NOMO-1 (cell line): ENCODE measurements at regions not wholly inside any gene's neighbourhood (a gene's known extent, or its start where the extent isn't known, plus 50 kb on each side); places are given as distances from the start of the nearest gene placed in this dataset.

Experiments used
- DNase-seq, 2 experiments: peaks; one replicate each; lab custom pipeline; 2025; ENCODE audit not compliant: unreplicated experiment in 2 of 2; lab: John Stamatoyannopoulos, UW

DNA sequence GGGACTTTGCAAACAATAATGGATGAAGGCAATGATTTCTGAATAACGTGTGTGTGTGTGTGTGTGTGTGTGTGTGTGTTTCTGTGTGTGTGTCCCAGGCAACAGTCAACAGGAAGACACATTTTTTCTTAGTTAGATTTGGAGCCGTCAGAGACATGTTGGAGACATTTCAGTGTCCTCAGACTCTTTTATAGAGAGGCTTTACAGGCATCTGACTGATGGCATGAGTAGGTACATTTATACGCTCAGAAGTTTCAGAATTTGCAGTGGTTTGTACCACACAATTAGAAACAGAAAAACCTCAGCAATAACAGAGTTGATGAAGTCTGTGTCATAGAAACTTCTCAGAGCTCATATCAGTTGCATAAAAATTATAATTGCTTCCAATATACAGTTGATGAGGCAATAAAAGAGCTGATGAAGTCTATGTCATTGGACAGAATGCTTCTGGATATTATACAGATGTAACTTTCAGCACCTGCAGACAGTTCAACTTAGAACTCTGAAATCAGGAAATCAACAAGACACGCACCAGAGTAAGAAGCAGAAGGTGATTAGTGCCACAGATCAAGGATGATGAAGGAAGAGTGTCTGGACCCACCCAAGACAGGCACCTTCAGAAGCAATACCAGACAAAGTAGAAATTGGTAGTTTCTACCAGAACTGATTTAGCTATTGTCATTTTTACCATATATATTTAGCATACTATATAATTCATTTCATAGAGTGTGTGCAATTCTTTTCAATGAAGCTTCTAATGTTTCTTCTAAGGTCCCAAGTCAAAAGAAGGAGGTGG is 104.5 kb upstream of the LYZL1 start:
- DNase-seq, result no peak

DNA sequence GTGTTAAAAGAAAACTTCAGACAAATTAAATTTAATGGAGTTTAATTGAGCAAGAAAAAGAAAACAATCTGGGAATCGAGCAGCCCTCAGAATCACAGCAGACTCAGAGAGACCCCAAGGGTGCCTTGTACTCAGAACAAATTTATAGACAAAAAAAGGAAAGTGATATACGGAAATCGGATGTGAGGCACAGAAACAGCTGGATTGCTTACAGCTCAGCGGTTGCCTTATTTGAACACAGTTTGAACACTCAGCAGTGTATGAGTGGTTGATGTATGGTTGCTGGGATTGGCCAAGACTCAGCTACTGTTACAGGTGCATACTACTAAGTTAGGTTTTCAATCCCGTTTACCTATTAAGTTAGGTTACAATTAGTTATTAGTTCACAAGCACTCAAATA is 103.8 kb upstream of the LYZL1 start:
- DNase-seq, result no peak

DNA sequence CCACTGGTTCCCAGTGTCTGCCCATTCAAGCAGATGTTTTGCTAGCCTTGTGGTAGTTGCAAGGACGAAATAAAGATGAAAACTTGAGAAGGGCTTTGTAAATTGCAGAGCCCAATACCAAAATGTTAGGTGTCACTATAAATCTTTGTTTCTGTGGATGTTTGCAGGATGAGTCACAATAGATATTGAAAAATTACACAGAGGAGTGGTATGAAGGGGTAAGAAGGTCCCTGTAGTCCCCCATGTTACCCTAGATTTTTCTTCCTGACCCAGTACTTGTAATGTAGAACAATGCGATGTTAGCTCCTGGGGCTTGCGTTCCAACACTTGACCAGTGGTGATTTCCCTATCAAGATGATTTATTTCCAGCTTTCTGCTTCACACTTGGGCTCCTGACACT is 102.6 kb upstream of the LYZL1 start:
- no peak for DNase-seq

DNA sequence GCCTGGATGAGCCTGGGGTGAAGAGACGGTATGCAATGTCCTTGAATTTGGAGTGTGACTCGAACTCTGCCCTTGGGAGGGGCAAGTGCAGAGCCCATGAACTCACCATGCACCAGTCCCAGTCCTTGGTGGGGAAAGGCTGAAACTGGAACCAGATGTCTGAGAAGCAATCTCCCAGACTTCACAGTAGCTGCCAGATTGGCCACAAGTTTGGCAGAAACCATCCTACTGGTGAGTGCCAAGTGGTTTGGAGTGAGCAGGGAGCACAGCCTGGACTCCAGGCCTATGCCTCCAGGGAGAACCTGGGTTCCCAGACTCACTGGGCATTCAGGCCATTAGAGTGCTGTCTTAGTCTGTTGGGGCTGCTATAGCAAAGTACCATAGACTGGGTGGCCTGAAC is 99.6 kb upstream of the LYZL1 start:
- DNase-seq, result no peak

DNA sequence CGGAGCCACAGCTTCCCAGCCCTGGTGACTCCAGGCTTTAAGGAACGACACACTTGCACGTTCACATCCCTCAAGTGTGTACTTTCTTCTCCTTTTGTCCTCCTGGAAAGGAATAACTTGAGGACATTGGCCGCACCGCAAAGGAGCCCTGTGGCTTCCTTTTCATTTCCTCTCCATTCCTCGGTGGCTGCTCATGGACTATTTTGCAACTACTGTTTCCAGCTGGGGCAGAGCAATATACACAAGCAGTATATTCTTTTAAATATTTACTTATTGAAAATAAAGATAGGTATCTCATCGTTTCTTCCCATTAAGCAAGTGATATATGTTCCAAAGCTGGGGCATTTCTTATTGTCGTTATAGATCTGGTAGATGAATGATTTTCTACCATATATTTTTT is 97.2 kb upstream of the LYZL1 start:
- DNase-seq, result no peak

DNA sequence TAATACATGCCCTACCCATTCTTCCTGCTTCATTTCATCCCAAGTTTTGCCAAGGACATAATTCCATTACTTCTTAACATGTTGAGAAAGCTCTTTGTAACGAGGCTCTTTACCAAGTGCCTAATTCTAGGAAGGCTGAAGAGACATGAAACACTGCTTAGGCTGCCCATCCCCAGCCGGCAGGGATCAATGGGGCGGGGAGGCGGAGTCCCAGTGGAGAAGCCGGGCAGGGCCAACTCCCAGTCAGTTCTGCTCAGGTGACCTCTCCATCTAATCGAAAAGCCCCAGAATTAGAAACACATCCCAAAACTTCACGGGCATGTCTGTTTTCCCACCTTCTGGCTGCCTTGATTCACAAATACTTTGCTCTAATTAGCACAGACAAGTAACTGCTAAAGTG is 89.5 kb upstream of the LYZL1 start:
- no peak for DNase-seq

DNA sequence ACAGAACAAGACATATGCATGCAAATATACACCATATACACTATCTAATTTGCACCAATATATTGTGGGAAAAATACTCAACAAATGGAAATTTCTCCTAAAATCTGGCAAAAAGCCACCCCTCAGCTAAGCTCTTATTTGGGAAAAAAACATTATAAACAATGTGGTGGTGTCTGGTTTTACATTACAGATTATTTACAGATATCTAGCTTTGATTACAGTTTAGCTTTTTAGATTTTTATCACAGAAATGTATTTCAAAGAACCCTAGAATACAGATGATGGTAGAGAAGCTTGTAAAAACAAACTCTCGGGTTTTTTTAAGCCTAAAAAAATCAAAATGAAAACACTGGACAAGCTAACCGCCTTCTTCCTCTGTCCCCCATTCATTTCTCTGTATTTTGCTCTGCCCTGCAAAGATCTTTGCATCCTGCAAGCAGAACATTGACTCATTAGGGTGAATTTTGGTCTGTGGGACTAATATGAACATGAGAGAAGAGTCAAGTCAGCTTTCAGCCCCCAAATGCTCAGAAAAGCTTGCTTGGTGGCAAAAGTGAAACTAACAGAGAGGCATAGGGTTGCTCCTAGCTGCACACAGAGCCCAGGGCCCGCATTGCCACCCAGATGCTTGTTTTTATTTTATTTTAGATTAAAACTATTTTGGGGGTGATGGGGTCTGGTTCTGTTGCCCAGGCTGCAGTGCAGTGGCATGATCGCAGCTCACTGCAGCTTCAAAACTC is 88.8 kb upstream of the LYZL1 start:
- DNase-seq, result no peak

DNA sequence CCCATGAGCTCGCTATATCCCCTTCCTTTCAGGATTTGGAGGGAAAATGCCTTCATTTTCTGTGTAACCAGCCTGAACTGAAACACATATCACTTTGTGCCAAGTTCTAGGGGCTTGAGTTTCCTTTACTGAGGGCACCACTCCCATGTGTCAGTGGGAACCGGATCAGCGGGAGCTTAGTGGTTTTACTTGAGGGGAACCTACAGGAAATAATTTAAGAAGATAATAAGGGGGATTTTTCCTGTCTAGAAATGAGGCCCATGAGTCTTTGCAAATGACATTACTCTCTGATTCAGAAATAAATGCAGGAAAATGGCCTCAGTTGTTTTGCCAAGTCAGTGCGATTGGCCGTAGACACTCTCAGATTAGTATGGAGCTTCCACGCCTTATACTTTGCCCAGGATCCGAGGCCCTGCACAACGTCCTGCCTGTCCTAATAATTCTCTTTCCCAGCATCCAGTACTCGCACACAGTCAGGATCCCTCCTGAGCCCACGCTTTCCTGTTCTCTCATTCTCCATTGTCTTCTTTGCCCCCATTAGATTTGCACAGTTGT is 86.4 kb upstream of the LYZL1 start:
- DNase-seq, result no peak

DNA sequence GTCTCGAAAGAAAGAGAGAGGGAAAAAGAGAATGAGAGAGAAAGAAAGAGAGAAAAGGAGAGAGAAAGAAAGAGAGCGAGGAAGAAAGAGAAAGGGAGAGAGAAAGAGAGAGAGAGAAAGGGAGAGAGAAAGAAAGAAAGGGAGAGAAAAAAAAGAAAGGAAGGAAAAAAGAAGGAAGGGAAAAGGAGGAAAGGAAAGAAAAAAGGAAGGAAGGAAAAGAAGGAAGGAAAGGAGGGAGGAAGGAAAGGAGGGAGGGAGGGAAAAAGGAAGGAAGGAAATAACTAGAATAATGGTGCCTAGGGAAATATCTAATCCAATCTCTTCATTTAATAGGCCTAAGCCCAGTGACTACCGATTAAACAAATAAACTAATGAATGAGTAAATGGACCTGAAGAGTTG is 85.4 kb upstream of the LYZL1 start:
- DNase-seq, result no peak

DNA sequence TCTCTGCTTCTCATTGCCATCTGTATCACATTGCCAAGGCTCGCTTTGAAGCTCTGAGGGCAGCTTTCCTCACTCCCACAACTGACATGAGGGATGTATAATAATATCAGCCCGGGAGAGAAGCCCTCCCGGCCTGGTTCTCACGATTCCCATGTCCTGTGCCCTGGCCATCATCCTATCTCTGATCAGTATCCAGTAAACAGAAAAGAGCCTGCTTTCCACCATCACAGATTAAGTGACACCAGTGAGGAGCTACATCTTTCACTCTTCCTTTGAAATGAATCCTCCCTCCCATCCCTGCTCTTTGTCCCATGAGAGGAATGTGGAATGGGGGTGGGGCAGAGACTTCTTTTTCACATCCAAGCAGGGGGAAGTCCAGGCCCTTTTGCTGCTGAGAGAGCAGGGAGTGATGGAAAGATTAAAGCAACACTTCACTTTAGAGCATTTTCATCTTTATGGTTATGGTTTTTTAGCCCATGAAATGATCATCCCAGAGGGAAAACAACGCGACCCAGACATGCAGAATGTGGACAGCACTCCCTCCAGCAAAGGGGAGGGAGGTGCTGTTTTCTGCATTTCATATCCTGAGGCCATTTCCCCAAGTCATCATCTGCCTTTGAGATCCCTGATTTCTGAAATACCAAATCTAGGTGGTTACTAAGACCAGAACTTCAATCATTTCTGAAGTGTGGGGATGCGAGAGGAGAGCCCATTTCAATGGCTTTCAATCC is 84.6 kb upstream of the LYZL1 start:
- DNase-seq, result no peak

DNA sequence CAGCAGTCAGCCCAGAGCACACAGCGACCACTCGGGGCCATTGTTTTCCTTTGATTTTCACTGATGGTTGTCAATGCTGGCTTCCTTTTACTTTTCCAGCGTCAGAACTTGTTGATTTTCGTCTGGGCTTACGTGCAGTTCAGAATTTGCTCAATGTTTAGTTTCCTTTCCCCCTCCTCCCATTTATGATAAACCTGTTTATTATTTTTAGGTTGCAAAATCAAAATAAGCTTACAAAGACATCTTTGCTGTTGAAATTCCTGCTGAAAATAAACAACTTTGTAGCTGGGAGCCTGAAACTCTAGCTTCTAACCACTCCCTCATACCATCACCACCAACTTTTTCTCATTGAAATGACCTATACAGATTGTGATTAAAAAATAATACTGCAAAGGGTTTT is 83.1 kb upstream of the LYZL1 start:
- no peak for DNase-seq

DNA sequence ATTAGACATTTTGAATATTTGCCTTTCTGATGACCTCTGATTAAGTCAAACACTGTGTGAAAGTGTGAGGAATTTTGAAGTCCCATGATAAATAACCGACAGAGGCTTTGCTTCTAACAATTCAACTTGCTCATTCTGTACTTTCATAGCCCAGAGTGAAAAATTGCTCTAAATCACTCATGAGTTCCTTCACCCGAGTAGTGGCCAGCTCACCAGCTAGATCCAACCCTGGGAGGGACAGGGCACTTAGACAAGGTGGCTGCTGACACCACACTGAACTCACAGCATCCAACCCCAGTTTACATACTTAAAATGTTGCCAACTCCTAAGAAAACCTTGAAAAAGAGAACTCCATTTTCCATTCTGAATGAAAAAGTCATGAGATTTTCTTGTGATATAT is 80.0 kb upstream of the LYZL1 start:
- DNase-seq, result no peak

DNA sequence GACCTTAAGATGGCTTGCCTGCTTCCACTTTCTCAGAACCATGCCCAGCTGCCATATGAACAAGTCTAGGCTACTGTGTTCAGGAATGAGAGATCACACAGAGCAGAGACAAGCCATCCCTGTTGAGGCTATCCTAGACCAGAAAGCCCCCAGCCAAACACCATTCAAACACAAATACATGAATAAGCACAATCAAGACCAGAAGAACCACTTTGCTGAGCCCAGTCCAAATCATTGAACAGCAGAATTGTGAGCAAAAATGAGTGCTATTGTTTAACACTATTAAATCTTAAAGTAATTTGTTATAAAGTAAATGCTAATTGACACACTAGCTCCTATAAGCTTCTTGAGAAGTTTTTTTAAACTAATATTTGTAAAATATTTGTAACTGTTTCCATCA is 79.0 kb upstream of the LYZL1 start:
- DNase-seq, result no peak

DNA sequence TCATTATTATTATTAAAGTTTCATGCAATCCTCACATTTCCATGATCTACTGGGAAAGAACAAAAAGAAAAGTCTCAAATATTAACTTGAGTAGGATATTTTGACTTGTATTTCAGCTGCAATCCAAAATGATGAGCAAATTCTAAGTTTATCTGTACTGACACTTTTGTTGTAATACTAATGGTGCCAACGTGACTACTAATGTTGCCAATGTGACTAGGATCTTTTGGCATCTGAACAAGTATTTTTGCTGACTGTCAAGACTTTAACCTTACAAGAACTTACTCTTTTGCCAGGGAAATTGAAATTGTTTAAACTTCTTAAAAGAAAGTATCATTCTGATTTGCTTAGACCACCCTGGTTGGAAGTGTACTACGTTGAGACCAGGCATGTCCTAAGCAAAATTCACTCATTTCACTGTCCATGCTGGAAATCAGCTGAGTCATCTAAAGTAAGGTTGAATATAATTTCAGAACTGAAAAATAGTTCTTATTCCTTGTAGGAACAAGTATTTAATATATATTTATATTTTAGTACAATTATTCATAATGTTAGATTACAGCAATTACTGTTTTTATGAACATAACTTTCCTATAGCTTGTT is 78.5 kb upstream of the LYZL1 start:
- DNase-seq, result no peak

DNA sequence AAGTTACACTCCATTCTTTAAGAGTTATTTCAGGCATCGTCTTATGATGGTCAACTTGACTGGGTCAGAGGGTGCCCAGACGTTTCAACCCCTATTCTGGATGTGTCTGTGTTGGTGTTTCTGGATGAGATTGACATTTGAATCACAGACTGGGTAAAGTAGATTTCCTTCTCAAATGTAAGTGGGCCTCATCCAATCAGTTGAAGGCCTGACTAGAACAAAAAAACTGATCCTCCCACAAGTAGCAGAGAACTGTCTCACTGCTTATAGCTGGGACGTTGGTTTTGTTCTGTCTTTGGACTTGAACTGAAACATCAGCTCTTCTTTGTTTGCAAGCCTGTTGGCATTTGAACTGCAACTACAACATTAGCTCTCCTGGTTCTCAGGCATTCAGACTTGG is 76.3 kb upstream of the LYZL1 start:
- DNase-seq, result no peak

DNA sequence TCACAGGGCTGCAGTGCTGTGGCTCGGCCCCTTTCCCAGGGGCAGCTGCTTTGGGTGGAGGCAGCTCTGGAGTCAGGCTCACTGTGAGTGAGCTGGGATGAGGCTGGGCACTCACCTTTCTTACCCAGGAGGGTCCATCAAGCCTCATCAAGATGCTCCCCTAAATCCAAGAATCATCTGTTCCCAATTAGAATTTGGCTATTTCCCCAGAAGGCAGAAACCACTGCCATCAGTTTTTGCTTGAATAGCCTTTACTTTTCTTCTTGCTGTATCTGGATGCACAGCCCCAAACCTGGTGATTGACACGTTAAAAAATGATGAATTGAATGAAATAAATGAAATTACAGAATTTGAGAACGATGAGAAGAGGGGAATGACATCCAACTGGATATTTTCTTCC is 74.3 kb upstream of the LYZL1 start:
- no peak for DNase-seq

DNA sequence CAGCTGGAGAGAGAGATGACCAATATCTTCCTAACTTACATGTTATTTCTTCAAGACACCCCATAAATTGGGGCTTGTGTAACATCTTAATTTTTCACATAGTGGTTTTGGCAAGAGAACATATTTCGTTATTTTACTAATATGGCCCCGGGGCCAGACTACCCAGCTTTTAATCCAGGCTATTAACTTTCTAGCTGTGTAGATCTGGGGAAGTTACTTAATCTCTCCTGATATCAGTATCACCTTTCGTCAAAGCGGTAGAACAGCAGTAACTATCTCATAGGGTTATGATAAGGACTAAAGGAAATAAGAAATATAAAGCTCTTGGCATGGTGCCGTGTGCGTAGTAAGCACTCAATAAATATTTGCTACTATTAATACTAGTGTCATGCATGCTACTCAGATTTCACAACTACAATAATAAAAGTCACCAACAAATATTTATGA is 71.6 kb upstream of the LYZL1 start:
- DNase-seq, result no peak

DNA sequence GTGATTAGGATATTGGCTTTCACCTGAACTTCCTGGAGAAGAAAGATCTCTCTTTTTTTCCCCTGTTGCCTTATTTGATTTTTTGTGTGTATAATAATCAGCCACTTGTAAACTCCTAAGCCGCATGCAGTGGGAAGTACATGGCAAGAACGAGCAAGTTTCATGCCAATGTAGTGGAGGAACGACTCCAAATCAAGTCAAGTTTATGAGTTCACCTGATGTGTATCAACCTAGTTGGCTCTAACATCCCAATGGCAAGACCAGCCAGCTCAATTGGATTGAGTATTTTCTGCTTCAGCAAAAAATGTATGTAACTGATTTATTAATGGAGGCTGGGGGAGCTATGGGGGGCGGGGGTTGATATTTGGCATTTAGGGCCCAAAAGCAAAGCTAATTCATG is 65.5 kb upstream of the LYZL1 start:
- DNase-seq, result no peak

DNA sequence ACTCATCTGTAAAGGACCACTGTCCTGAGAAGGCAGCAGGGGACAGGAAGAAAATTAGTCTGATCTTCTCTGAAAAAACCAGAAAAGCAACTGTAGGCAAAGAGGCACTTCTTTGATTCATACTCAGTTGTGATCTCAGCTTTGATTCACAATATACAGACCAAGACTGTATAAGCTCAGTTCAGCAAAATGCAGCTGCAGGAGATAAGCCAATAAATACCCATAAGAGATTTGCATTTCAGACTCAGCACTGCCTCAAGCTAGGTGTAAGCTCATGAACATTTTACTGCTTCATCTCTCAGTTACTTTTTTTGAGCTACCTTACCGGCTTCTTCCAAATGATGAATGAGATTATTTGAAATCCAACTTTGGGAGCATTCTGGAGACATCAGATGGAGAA is 64.2 kb upstream of the LYZL1 start:
- no peak for DNase-seq

DNA sequence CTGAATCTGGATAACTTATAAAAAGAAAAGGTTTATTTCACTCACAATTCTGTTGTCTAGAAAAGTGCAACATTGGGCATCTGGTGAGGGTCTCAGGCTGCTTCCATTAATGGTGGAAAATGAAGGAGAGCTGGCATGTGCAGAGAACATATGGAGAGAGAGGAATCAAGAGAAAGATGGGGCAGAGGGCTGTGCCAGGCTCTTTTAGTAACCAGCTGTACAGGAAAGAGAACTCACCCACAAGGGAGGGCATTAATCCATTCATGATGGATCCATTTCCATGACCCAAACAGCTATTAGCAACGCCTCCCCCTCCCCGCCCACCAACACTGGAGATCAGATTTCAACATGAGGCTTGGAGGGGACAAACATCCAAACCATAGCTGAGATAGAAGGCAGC is 61.7 kb upstream of the LYZL1 start:
- DNase-seq, result no peak

DNA sequence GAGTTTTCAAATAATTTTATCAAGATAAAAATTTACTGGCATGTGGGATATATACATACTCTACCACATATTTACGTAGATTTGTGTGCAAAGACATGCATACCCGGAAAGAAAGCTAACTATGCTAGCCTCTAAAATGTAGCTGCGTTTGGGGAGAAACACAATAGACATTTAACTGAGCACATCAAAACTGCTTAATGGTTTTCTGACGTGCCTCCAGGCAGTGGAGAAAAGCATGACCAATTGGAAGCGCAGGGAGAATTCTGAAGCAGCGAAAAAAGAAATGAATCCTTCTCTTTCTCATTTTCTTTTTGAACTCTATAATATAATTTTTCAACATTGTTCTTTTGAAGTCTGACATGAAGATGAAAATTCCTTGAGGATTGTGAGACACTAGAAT is 60.3 kb upstream of the LYZL1 start:
- no peak for DNase-seq
